HG03039 (cell line): ENCODE measurements at regions not wholly inside any gene's neighbourhood (a gene's known extent, or its start where the extent isn't known, plus 50 kb on each side); places are given as distances from the start of the nearest gene placed in this dataset.
"Not testable (repeated sequence)": the region's sequence is repeated elsewhere in the genome, so short reads cannot be mapped to it uniquely, and the experiment has no call there.

ENCODE experiments used
- ATAC-seq: cut with Tn5 transposase; IDR thresholded peaks from one replicate; pipeline ENCODE4 v1.9.1; 2021; ENCODE audit warnings: mild to moderate bottlenecking, moderate library complexity; ENCODE audit not compliant: unreplicated experiment

GRCh38 chr5:21613971-21614488 lies 1239.1 kb downstream of the CDH12 start:
- no peak for ATAC-seq

GRCh38 chr5:21603796-21604195 lies 1249.3 kb downstream of the CDH12 start:
- no peak for ATAC-seq

DNA sequence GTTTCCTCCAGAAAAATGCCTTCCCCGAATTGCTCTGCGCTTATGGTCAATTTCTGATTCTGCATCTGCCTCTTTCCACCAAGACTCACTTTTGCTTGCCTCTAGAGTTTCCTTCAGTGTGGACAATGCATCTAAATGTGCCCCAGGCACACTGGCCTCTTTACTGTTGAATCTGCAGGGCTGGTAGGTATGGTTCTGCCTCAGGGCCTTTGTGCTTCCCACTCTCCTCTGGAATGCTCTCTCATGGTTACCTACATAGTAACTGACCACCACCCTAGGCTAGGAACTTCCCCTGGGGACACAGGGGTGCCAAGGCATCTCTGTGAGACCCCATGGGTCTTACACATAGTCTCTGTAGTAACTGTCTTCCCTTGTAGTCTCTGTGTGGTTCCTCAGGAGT lies 1258.6 kb downstream of the CDH12 start:
- no peak for ATAC-seq

DNA sequence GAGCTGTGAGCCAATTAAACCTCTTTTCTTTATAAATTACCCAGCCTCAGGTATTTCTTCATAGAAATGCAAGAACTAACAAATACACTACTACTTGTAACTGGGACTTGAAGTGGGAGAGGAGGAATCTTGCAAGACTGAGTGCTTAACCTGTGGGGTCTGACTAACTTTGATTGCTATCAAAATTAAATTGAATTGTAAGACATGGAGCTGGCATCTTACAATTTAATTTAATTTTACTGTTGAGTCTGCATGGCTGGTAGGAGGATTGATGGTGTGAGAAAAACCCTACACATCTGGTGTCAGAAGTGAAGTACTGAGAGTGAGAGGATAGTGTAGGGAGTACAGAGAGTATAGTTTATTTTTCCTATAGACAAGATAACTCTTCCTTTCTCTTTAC lies 1259.9 kb downstream of the CDH12 start:
- ATAC-seq: no peak

- no peak for ATAC-seq
These were observed 1271.6 kb downstream of the CDH12 start for GRCh38 chr5:21581508-21581907.

DNA sequence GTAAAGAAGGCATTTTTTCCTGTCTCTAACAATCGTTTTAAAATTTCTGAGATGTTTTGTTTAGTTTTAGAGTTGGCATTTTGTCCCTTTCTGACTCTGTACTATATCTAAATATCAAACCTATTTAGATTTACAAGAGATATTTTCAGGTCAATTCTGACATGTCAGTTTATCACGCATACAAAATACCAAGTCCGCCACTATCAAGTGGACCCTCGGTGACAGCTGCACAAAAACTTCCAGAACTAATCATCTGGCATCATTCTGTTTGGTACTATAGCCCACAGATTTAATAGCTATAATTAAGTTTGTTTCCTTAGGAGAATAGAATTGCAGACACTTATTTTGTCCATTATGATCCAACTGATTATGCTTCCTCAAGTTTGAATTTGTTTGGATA lies 1278.2 kb downstream of the CDH12 start:
- no peak for ATAC-seq

DNA sequence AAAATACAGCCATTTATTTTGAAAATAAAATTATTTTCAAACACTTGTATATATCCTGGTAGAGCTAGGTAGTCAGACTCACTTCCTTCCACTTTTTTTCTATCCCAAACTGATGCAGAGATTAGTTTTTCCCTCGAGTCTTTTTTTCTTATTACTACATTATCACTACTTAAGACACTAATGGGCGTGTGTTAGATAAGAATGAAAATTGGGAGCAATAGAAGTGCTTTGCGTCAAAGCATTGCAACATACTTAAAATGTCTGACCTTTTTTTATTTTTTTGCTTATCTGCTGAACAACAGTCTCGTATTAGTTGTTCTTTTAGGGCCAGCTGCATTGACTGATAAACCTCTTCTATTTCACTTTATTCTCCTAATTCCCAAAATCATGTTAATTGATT lies 1278.7 kb downstream of the CDH12 start:
- no peak for ATAC-seq

- ATAC-seq: no peak
These were observed 1279.5 kb downstream of the CDH12 start for GRCh38 chr5:21573416-21574314.

- not testable (repeated sequence) for ATAC-seq
These were observed 1281.9 kb downstream of the CDH12 start for GRCh38 chr5:21571196-21571595.

DNA sequence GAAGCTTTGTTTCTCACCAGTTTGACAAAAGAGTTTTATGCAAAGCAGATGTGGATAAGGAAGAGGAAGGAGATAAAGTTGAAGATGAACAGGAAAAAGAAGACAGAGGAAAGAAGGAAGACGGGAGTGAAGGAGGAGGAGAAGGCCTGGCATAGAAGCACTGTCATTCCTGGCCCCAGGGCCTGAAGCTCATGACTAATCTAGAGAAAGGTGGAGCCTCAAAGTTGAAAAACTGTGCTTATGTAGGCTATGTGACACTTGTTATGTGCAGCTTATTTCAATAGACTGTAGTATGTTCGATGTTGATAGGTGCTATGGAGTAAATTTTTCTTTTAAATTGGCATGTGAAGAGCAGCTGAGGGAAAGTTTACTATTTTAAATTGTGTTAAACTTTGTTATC lies 1294.0 kb downstream of the CDH12 start:
- not testable (repeated sequence) for ATAC-seq

GRCh38 chr5:21552263-21552662 lies 1300.9 kb downstream of the CDH12 start:
- ATAC-seq: not testable (repeated sequence)

DNA sequence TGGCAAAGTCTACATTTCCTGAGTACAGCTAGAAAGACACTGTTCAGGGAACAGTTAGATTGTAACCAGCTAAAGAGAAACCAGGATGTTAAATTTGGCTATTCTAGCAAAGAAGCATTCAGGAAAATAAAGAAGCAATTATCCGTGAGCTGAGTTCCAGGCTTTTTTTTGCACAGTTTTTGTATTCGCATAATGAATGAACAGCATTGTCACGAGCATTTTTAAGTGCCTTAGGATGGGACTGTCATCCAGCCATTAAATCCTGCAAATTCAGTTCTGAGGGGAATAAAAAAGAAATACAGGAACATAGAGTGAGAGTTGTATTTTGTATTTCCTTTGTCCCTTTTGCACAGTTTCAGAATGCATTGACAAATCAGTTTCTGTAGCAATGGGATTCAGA lies 1302.2 kb downstream of the CDH12 start:
- not testable (repeated sequence) for ATAC-seq

DNA sequence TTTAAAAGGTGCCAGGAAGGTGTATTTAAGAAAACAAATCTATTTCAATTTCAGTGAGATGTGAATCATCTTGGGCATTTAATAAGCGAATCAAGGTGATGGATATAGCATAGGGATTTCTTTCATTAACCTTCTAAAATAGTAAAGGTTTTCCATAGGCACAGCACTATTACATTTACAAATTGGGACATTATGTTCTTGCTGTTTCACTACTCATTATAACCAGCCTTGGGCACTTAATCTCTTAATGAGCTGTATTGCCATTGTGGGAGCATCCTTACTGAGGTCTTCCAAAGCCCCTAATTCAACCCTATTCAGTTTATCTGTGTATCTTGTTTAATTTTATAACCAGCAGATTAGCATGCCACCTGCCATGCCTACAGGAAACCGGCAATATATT lies 1305.5 kb downstream of the CDH12 start:
- ATAC-seq: not testable (repeated sequence)

GRCh38 chr5:21535114-21535513 lies 1318.0 kb downstream of the CDH12 start:
- not testable (repeated sequence) for ATAC-seq

DNA sequence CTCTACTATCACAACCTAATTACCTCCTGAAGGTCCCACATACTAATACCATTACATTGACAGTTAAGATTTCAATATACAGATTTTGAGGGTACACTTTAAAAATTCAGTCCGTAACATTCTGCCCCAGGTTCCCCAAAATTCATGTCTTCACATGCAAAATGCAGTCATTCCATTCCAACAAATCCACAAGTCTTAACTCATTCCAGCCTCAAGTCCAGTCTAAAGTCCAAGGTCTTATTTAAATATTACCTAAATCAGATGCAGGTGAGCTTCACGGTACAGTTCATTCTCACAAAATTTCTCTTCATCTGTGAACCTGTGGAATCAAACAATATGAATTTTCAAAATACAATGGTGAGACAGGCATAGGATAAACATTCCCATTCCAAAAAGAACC lies 1332.0 kb downstream of the CDH12 start:
- not testable (repeated sequence) for ATAC-seq

- not testable (repeated sequence) for ATAC-seq
These were observed 1356.2 kb downstream of the CDH12 start for GRCh38 chr5:21496926-21497325.

- not testable (repeated sequence) for ATAC-seq
These were observed 1357.1 kb downstream of the CDH12 start for GRCh38 chr5:21496056-21496455.

GRCh38 chr5:21495235-21495634 lies 1357.9 kb downstream of the CDH12 start:
- ATAC-seq: not testable (repeated sequence)

GRCh38 chr5:21494033-21494432 lies 1359.1 kb downstream of the CDH12 start:
- not testable (repeated sequence) for ATAC-seq

GRCh38 chr5:21491182-21491581 lies 1362.0 kb downstream of the CDH12 start:
- ATAC-seq: not testable (repeated sequence)

- not testable (repeated sequence) for ATAC-seq
These were observed 1364.3 kb downstream of the CDH12 start for GRCh38 chr5:21488828-21489227.

GRCh38 chr5:21485458-21486000 lies 1367.6 kb downstream of the CDH12 start:
- ATAC-seq: not testable (repeated sequence)
